Muscle of leg (tissue), 3 donors: ENCODE measurements at regions not wholly inside any gene's neighbourhood (a gene's known extent, or its start where the extent isn't known, plus 50 kb on each side); places are given as distances from the start of the nearest gene placed in this dataset.

Source experiments
- DNase-seq: peaks from one replicate; pipeline ENCODE4 v3.0.0; 2013
- H3K27ac ChIP-seq: one replicate; pipeline ENCODE4 v1.5.1; 2013; ENCODE audit warnings: mild to moderate bottlenecking, low read length, control low read depth
- H3K27me3 ChIP-seq: one replicate; pipeline ENCODE4 v1.6.1; 2013; ENCODE audit warnings: low read length; ENCODE audit not compliant: control insufficient read depth, insufficient read depth
- H3K36me3 ChIP-seq: one replicate; pipeline ENCODE4 v1.6.1; 2013; ENCODE audit warnings: low read length; ENCODE audit not compliant: control insufficient read depth, insufficient read depth
- H3K4me1 ChIP-seq: one replicate; pipeline ENCODE4 v1.6.1; 2013; ENCODE audit warnings: low read length; ENCODE audit not compliant: control insufficient read depth, insufficient read depth
- H3K4me3 ChIP-seq: one replicate; pipeline ENCODE4 v1.5.1; 2013; ENCODE audit warnings: low read length, control low read depth
- H3K9me3 ChIP-seq: replicated peaks from 2 replicates; pipeline ENCODE4 v1.6.1; 2013; ENCODE audit warnings: low read depth, low read length; ENCODE audit not compliant: control insufficient read depth
- WGBS: methylation state at CpG from one replicate; pipeline ENCODE4 v1.1.5; 2013; ENCODE audit warnings: missing lambda C conversion rate; ENCODE audit not compliant: insufficient coverage; 5-methylcytosine and 5-hydroxymethylcytosine counted together

- Histone ChIP-seq H3K27me3 (peaks cover 40% of the 10 kb centered on the region), H3K4me1 (peaks cover 4% of the 10 kb centered on the region), H3K9me3 (no peaks in the 10 kb centered on the region), H3K4me3 (peak overlapping the region; percentile 34), H3K27ac (no peak overlapping the region), H3K36me3 (no peaks in the 10 kb centered on the region)
- under 1% methylated on average over 31 of the region's 45 CpGs for WGBS
- DNase-seq, result peak; percentile 30
Measured at GRCh38 chr6:27096834-27097511, 150.5 kb upstream of the PRSS16 start.

GRCh38 chr6:27098956-27099355, 148.5 kb upstream of the PRSS16 start:
- Histone ChIP-seq H3K27me3 (peaks cover 32% of the 10 kb centered on the region), H3K9me3 (no peaks in the 10 kb centered on the region), H3K4me1 (peaks cover 4% of the 10 kb centered on the region), H3K36me3 (no peaks in the 10 kb centered on the region), H3K4me3 (no peak overlapping the region), H3K27ac (no peak overlapping the region)
- WGBS, result 93% methylated on average over 18 of the region's 19 CpGs
- DNase-seq, result no peak

- no CpG with 5 or more reads among the region's 3 CpGs for WGBS
- no peak overlapping the region for H3K27ac ChIP-seq
- DNase-seq, result no peak
- H3K4me3 ChIP-seq, result no peak overlapping the region
- H3K9me3 ChIP-seq, result no peaks in the 10 kb centered on the region
- peaks cover 4% of the 10 kb centered on the region for H3K4me1 ChIP-seq
- H3K36me3 ChIP-seq, result no peaks in the 10 kb centered on the region
- peaks cover 26% of the 10 kb centered on the region for H3K27me3 ChIP-seq
Measured at GRCh38 chr6:27100921-27101320, 146.6 kb upstream of the PRSS16 start.

GRCh38 chr6:27101824-27102223, 145.7 kb upstream of the PRSS16 start:
- WGBS, result 51% methylated on average over 2 of the region's 3 CpGs
- H3K4me1 ChIP-seq, result peaks cover 1% of the 10 kb centered on the region
- no peak overlapping the region for H3K4me3 ChIP-seq
- no peaks in the 10 kb centered on the region for H3K36me3 ChIP-seq
- DNase-seq, result no peak
- H3K27me3 ChIP-seq, result peaks cover 21% of the 10 kb centered on the region
- no peak overlapping the region for H3K27ac ChIP-seq
- no peaks in the 10 kb centered on the region for H3K9me3 ChIP-seq

GRCh38 chr6:27106382-27106781, 141.1 kb upstream of the PRSS16 start:
- H3K27ac ChIP-seq, result no peak overlapping the region
- WGBS, result no CpG with 5 or more reads among the region's 3 CpGs

GRCh38 chr6:27111743-27112142, 135.8 kb upstream of the PRSS16 start:
- Histone ChIP-seq H3K27ac (no peak overlapping the region), H3K4me1 (no peaks in the 10 kb centered on the region), H3K36me3 (no peaks in the 10 kb centered on the region), H3K4me3 (no peak overlapping the region), H3K27me3 (no peaks in the 10 kb centered on the region), H3K9me3 (peaks cover 2% of the 10 kb centered on the region)
- DNase-seq, result no peak
- no CpG with 5 or more reads among the region's 2 CpGs for WGBS

More at GRCh38 chr6:27106382-27106781, 141.1 kb upstream of the PRSS16 start:
- Histone ChIP-seq H3K4me1 (no peaks in the 10 kb centered on the region), H3K36me3 (no peaks in the 10 kb centered on the region), H3K27me3 (no peaks in the 10 kb centered on the region), H3K9me3 (no peaks in the 10 kb centered on the region), H3K4me3 (no peak overlapping the region)
- no peak for DNase-seq

GRCh38 chr6:27112974-27113373, 134.5 kb upstream of the PRSS16 start:
- DNase-seq, result no peak
- no peaks in the 10 kb centered on the region for H3K4me1 ChIP-seq
- no peak overlapping the region for H3K27ac ChIP-seq
- H3K27me3 ChIP-seq, result peaks cover 2% of the 10 kb centered on the region
- H3K36me3 ChIP-seq, result no peaks in the 10 kb centered on the region
- H3K4me3 ChIP-seq, result no peak overlapping the region
- H3K9me3 ChIP-seq, result peaks cover 2% of the 10 kb centered on the region
- no CpG with 5 or more reads among the region's 2 CpGs for WGBS

- Histone ChIP-seq H3K27me3 (peaks cover 2% of the 10 kb centered on the region), H3K4me3 (no peak overlapping the region), H3K36me3 (no peaks in the 10 kb centered on the region), H3K4me1 (no peaks in the 10 kb centered on the region), H3K9me3 (no peaks in the 10 kb centered on the region), H3K27ac (no peak overlapping the region)
- DNase-seq, result no peak
- no CpG with 5 or more reads among the region's 1 CpG for WGBS
Measured at GRCh38 chr6:27119329-27119728, 128.2 kb upstream of the PRSS16 start.

- H3K4me3 ChIP-seq, result no peak overlapping the region
- no peak for DNase-seq
- H3K4me1 ChIP-seq, result no peaks in the 10 kb centered on the region
- H3K27me3 ChIP-seq, result peaks cover 2% of the 10 kb centered on the region
- no peaks in the 10 kb centered on the region for H3K36me3 ChIP-seq
- WGBS, result no CpG with 5 or more reads among the region's 2 CpGs
- H3K27ac ChIP-seq, result no peak overlapping the region
- H3K9me3 ChIP-seq, result no peaks in the 10 kb centered on the region
Measured at GRCh38 chr6:27119761-27120160, 127.7 kb upstream of the PRSS16 start.

GRCh38 chr6:27121640-27122039, 125.9 kb upstream of the PRSS16 start:
- Histone ChIP-seq H3K9me3 (no peaks in the 10 kb centered on the region), H3K4me1 (no peaks in the 10 kb centered on the region), H3K27me3 (peaks cover 2% of the 10 kb centered on the region), H3K36me3 (no peaks in the 10 kb centered on the region), H3K4me3 (no peak overlapping the region), H3K27ac (no peak overlapping the region)
- no peak for DNase-seq
- WGBS, result no CpG with 5 or more reads among the region's 2 CpGs

- Histone ChIP-seq H3K27me3 (no peaks in the 10 kb centered on the region), H3K4me3 (no peak overlapping the region), H3K4me1 (no peaks in the 10 kb centered on the region), H3K36me3 (no peaks in the 10 kb centered on the region), H3K27ac (no peak overlapping the region), H3K9me3 (no peaks in the 10 kb centered on the region)
- 80% methylated on average over 2 of the region's 4 CpGs for WGBS
- DNase-seq, result no peak
Measured at GRCh38 chr6:27124252-27124657, 123.2 kb upstream of the PRSS16 start.
